ENCODE measurements at regions not wholly inside any gene's neighbourhood (a gene's known extent, or its start where the extent isn't known, plus 50 kb on each side); places are given as distances from the start of the nearest gene placed in this dataset.

DNA sequence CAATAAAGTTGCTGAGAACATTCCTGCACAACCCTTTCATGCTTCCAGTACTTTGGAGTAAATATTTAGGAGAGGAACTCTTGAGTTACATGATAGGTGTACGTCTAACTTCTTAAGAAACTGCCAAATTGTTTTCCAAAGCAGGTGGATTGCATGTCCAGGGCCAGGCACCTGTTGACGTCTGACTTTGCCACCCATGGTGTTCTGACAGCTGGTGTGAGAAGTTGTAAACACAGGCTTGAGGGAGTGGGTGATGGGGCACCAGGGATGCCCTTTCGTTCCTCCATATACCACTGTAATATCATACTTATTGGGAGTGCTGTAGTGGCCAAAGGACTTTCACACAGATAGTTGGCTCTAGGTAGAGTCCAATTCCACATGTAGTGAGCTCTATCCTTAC is 352.1 kb downstream of the GADD45G start:
- TF ChIP-seq GATA3 (IDR thresholded peaks at IDR 0.05; ENCODE audit: low read depth, low read length), result no peak
- TF ChIP-seq GATA2 (IDR thresholded peaks at IDR 0.05; ENCODE audit: low read depth, low read length), result no peak

DNA sequence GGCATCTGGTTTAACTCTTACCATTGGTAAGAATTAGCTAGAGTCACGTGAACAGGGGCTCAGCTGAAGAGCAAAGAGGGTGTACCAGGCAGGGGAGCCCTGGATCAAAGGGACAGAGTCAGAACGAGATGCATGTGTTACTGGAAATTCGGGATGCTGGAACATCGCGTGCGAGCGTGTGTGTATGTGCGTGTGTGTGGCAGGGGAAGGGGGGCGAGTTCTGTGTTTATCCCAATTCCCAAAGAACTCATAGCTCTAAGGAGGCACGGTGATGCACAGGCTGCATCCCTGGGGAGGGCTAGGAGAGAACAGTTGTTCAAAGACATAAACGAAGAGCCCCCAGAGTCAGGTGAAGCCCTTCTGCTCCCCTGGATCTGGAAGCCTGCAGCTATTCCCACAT is 353.3 kb downstream of the GADD45G start:
- TF ChIP-seq GATA3 (IDR thresholded peaks at IDR 0.05; ENCODE audit: low read depth, low read length) (no peak), GATA2 (IDR thresholded peaks at IDR 0.05; ENCODE audit: low read depth, low read length) (no peak)

DNA sequence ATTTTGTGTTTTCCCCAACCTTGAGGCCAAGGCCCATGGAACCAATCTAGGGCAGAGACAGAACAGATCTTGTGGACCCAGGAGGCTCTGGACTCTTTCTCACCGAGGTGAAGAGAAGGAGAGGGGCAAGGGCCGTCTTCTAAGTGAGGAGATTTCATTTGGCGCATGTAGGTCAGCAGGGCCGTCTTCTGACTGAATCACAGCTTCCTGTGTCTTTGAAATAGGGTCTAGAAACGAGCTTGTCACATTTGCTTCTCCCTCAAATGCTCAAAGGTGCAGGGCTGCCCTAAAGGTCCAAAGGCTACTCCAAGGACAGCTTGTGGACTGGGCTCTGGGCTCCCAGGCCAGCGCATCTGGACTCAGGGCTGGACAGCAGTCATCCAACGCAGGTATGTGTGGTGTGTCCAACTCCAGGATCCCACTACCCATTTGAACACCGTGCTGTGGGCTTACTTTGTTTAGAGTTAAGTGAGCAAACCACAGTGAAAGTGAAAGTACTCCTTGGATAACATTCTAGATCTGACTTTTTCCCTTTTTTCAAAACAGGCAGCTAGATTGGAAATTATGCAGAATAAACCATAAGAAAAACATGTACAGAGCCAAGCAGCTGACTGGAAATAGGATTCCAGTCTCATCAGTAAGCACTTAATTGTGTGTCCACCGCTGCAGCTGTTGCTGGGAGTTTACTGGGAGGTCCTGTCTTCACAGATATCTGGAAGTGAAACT is 357.0 kb downstream of the GADD45G start:
- TF ChIP-seq GATA2 (IDR thresholded peaks at IDR 0.05; ENCODE audit: low read depth, low read length), result no peak
- no peak for TF ChIP-seq GATA3 (IDR thresholded peaks at IDR 0.05; ENCODE audit: low read depth, low read length)

DNA sequence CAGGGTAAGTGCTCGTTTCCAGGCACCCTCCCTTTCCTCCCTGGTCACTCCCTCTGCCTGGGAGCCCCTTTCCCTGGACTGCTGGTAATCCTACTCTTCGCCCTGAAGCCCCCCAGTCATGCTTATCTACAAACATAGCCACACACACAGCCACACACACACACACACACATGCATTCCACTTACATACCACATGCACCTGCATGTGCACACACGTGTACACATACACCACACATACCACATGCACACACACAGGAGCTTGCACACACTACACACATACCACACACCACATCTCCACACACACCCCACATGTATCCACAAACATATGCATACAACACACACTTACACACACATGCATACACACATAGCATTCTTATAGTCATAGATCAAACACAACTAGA is 358.5 kb downstream of the GADD45G start:
- TF ChIP-seq GATA2 (IDR thresholded peaks at IDR 0.05; ENCODE audit: low read depth, low read length), result no peak
- no peak for TF ChIP-seq GATA3 (IDR thresholded peaks at IDR 0.05; ENCODE audit: low read depth, low read length)

DNA sequence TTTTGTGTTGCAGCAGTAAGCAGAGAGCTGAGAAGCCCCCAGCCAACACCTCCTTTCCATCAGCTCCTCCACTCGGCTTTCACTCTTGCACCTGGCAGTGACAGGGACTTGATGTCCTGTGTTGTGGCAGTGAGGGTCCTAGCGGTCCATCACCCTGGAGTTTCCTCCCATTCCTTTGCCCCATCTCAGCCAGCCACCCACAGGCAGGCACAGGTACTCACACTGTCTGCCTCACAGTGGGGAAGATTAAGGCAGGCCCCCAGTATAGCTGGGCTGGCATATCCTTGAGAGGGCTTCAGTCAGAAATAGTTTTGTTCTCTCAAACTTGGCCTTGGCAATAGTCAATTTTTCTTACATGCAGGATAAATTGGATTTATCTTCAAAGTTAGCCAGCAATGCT is 362.7 kb downstream of the GADD45G start:
- TF ChIP-seq GATA2 (IDR thresholded peaks at IDR 0.05; ENCODE audit: low read depth, low read length) (no peak), GATA3 (IDR thresholded peaks at IDR 0.05; ENCODE audit: low read depth, low read length) (no peak)

DNA sequence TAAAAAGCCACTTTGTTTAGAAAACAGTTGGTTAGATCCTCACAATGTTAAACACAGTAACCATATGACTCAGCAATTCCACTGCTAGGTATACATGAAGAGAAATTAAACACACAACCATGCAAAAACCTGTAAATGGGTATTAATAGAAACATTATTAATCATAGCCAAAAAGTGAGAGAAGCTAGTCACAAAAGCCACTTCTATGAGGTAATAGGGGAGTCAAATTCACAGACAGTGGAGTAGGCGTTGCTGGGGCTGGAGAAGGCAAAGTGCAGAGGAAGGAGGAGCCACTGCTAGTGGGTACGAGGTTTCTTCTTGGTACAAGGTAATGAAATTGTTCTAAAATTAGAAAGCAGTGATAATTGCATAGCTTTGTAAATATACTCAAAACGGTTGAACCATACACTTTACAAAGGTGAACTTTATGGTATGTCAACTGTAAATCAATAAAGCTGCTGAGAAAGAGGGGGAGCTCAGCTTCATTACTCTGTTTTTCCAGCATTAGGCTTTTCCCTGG is 364.4 kb downstream of the GADD45G start:
- TF ChIP-seq GATA3 (IDR thresholded peaks at IDR 0.05; ENCODE audit: low read depth, low read length), result no peak
- no peak for TF ChIP-seq GATA2 (IDR thresholded peaks at IDR 0.05; ENCODE audit: low read depth, low read length)

DNA sequence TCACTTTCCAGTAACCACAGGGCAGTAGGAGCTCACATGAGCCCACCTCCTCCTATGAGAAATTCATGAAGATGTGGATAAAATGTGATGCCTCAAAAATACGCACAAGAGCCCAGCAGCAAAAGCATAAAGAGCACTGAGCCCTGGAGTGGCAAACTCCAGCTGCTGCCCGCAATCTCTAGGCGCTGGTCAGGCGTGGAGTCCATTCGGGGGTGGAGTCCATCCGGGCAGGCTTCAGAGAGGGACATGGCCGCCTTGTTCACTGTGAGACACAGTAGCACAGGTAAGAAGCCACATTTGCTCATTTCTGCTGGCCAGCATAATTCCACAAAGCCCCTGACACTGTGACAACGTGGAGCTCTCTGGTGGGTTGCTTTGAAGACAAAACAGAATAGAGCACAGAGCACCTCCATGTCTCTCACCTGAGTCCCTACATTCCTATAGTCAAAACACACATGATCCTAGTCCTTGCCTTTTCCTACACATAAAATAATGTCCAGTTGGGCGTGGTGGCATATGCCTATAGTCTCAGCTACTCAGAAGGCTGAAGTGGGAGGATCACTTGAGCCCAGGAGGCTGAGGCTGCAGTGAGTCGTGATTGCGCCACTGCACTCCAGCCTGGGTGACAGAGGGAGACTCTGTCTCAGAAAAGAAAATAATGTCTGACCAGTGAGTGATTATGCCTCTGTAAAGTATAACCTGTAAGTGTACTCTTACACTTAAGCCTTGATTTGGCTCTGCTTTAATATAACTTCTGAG is 365.2 kb downstream of the GADD45G start:
- TF ChIP-seq GATA2 (IDR thresholded peaks at IDR 0.05; ENCODE audit: low read depth, low read length) (no peak), GATA3 (IDR thresholded peaks at IDR 0.05; ENCODE audit: low read depth, low read length) (no peak)

DNA sequence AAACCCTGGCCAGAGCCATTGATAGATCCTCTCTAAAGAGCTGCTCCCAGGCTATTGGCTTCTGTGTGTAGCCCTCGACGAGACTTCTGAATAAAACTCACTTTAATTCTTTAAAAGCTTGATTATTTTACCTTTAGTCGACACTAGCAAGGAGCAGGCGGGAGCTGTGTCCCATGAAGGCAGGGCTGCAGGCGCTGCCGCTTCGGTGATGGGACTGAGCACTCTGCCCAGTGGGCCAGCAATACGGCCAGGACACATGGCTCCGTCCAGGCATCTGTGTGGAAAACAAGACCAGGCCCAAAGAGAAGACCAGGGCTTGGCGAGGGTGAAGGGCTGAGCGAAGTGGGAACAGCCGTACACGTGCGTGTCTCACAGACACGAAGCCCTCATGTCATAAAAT is 365.9 kb downstream of the GADD45G start:
- no peak for TF ChIP-seq GATA2 (IDR thresholded peaks at IDR 0.05; ENCODE audit: low read depth, low read length)
- no peak for TF ChIP-seq GATA3 (IDR thresholded peaks at IDR 0.05; ENCODE audit: low read depth, low read length)

DNA sequence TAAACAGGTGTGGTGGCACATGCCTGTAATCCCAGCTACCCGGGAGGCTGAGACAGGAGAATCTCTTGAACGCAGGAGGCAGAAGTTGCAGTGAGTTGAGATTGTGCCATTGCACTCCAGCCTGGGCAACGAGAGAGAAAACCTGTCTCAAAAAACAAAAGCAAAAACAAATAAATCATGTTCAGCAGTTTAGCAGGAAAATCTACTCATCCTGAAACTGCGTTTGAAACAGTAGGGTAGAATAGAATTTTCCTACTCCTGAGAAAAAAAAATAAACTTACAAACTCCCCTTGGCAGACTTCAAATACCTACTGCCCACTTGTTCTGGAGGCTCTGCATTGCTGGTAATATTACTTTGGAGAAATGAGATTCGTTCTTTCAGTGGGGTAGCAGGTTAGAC is 367.7 kb downstream of the GADD45G start:
- TF ChIP-seq GATA2 (IDR thresholded peaks at IDR 0.05; ENCODE audit: low read depth, low read length) (no peak), GATA3 (IDR thresholded peaks at IDR 0.05; ENCODE audit: low read depth, low read length) (no peak)

DNA sequence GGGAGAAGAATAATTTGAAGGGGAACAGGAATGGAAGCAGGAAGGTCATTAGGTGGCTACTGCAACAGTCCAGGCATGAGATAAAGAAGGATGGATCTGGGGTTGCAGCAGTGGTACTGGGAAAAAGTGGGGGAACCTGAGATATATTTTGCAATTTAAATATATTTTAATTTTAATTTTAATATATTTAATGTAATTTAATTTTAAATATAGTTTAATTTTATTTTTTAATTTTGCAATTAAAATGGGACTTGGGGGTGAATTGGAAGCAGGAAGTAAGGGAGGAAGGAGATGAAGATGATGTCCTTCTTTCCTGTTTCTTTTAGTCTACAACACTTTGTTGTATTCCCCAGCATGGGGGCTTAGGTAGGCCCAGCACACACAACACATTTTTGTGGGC is 369.8 kb downstream of the GADD45G start:
- no peak for TF ChIP-seq GATA3 (IDR thresholded peaks at IDR 0.05; ENCODE audit: low read depth, low read length)
- TF ChIP-seq GATA2 (IDR thresholded peaks at IDR 0.05; ENCODE audit: low read depth, low read length), result no peak

DNA sequence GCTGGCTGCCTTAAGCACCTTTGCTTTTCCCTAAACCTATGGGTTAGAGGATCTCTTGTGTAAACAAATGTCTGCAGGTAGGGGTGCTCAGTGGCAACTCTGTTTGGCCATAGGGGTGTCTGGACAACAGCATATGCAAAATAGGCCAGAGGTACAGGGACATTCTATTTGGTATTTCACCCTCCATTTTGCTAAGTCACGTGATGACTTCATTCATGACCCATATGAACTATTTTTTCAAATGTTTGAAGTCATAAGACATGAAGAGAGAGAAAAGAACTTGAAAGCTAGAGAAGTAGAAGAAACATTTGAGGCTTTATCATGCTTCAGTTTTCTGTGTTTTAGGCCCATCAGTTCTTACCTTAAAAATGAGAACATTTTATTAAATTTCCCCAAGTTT is 370.2 kb downstream of the GADD45G start:
- TF ChIP-seq GATA2 (IDR thresholded peaks at IDR 0.05; ENCODE audit: low read depth, low read length), result no peak
- no peak for TF ChIP-seq GATA3 (IDR thresholded peaks at IDR 0.05; ENCODE audit: low read depth, low read length)

DNA sequence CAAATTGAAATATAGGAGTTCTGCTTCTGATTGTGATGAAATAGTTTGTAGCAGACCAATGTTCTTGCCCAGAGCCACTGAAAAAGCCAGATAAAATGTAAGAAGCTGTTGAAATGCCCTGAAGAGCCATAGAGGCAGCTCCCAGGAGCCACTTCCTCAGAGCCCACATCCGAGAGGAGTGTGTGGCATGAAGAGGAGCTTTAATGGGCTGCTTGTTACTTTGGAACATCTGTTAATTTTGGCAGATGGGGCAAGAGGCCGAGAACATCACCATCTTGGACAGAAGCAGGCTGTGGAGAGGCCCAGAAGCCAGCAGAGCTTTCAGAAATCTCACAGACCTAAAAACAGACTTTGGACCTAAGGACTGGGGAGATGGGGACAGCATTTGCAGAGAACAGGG is 370.8 kb downstream of the GADD45G start:
- TF ChIP-seq GATA2 (IDR thresholded peaks at IDR 0.05; ENCODE audit: low read depth, low read length) (no peak), GATA3 (IDR thresholded peaks at IDR 0.05; ENCODE audit: low read depth, low read length) (no peak)

DNA sequence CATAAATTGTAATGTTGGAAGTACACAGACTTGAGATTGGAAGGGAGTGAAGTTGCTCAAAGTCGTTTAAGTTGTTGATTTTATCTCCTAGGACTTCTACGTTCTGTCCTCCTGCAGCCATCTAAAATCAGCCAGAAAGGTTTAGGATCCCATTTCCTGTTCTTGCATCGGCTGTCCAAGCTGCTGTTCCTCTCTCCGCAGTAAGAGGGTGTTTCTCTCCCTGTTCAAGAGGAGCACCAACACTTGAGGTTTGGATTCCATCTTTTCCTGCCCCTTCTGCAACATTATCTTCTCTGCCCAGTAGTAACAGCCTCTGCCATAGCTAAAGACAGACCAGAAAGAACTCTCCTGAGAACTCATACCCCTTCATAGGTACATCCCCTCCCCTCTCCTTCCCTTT is 373.4 kb downstream of the GADD45G start:
- TF ChIP-seq GATA2 (IDR thresholded peaks at IDR 0.05; ENCODE audit: low read depth, low read length), result no peak
- no peak for TF ChIP-seq GATA3 (IDR thresholded peaks at IDR 0.05; ENCODE audit: low read depth, low read length)

DNA sequence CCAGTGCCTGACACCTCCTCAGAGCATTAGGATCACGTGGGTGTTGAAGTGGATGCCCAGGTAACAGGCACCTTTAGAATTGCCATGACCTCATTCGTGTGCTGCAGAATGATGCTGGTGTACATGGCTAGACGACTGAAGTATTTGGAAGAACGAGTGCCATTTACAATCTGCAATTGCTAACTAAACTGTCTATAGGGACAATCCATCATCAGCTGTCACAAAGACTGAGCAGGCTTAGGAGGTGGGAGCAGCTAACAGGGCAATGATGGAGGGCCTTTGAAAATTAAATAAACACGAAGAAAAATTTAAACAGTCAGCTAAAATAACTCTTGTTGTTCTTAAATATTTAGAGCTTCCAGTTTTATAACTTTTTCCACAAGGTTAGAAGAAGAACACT is 375.8 kb downstream of the GADD45G start:
- TF ChIP-seq GATA2 (IDR thresholded peaks at IDR 0.05; ENCODE audit: low read depth, low read length) (no peak), GATA3 (IDR thresholded peaks at IDR 0.05; ENCODE audit: low read depth, low read length) (no peak)

DNA sequence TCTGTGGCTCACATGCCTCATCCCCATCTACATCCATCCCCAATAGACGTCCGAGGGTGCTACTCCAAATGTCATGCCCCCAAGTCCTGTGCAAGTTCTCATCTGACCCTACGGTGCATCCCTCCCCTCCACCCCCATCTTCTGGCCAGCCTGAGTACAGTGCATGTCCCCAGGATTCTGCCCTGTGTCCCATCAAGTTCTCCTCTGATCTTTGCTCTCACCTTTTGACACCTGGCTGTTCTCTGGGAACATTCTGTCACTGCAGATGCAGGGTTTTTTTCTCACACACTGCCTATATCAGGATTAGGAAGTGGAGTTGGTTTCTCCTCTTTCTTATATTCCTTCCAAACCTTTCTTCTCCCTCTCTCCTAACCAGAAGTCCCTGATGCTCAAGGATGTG is 377.2 kb downstream of the GADD45G start:
- no peak for TF ChIP-seq GATA2 (IDR thresholded peaks at IDR 0.05; ENCODE audit: low read depth, low read length)
- TF ChIP-seq GATA3 (IDR thresholded peaks at IDR 0.05; ENCODE audit: low read depth, low read length), result no peak

All from SH-SY5Y (cell line).